ENCODE measurements at regions not wholly inside any gene's neighbourhood (a gene's known extent, or its start where the extent isn't known, plus 50 kb on each side); places are given as distances from the start of the nearest gene placed in this dataset.

GRCh38 chr10:121080281-121080891, 229.2 kb downstream of the WDR11 start:
- H3K4me3 Mint-ChIP-seq, result no peak overlapping the region
- H3K9me3 Mint-ChIP-seq, result no peaks in the 10 kb centered on the region
- no peak overlapping the region for H3K27ac Mint-ChIP-seq
- peaks cover 8% of the 10 kb centered on the region for H3K27me3 Mint-ChIP-seq
- intact Hi-C loops (cut with micrococcal nuclease), result no loop called here
- no peaks in the 10 kb centered on the region for H3K4me1 Mint-ChIP-seq (ENCODE audit: low read depth)
- H3K36me3 Mint-ChIP-seq (ENCODE audit: low read depth), result no peaks in the 10 kb centered on the region

GRCh38 chr10:121081306-121081705, 230.1 kb downstream of the WDR11 start:
- Mint-ChIP-seq H3K36me3 (ENCODE audit: low read depth) (no peaks in the 10 kb centered on the region), H3K27me3 (peaks cover 5% of the 10 kb centered on the region), H3K27ac (no peak overlapping the region), H3K9me3 (no peaks in the 10 kb centered on the region), H3K4me3 (no peak overlapping the region), H3K4me1 (ENCODE audit: low read depth) (no peaks in the 10 kb centered on the region)
- intact Hi-C loops (cut with micrococcal nuclease), result no loop called here

- Mint-ChIP-seq H3K27ac (no peak overlapping the region), H3K27me3 (peaks cover 5% of the 10 kb centered on the region), H3K4me3 (no peak overlapping the region), H3K4me1 (ENCODE audit: low read depth) (no peaks in the 10 kb centered on the region), H3K9me3 (no peaks in the 10 kb centered on the region), H3K36me3 (ENCODE audit: low read depth) (no peaks in the 10 kb centered on the region)
- intact Hi-C loops (cut with micrococcal nuclease), result no loop called here
Measured at GRCh38 chr10:121082984-121083383, 231.8 kb downstream of the WDR11 start.

GRCh38 chr10:121084016-121084674, 233.0 kb downstream of the WDR11 start:
- no peak overlapping the region for H3K27ac Mint-ChIP-seq
- H3K27me3 Mint-ChIP-seq, result peaks cover 5% of the 10 kb centered on the region
- H3K9me3 Mint-ChIP-seq, result no peaks in the 10 kb centered on the region
- no peaks in the 10 kb centered on the region for H3K4me1 Mint-ChIP-seq (ENCODE audit: low read depth)
- no peak overlapping the region for H3K4me3 Mint-ChIP-seq
- H3K36me3 Mint-ChIP-seq (ENCODE audit: low read depth), result no peaks in the 10 kb centered on the region
- intact Hi-C loops (cut with micrococcal nuclease), result no loop called here

- intact Hi-C loops (cut with micrococcal nuclease), result no loop called here
- Mint-ChIP-seq H3K27me3 (peaks cover 5% of the 10 kb centered on the region), H3K9me3 (no peaks in the 10 kb centered on the region), H3K4me1 (ENCODE audit: low read depth) (no peaks in the 10 kb centered on the region), H3K36me3 (ENCODE audit: low read depth) (no peaks in the 10 kb centered on the region), H3K27ac (no peak overlapping the region), H3K4me3 (no peak overlapping the region)
Measured at GRCh38 chr10:121084675-121085070, 233.5 kb downstream of the WDR11 start.

- no peak overlapping the region for H3K4me3 Mint-ChIP-seq
- H3K9me3 Mint-ChIP-seq, result no peaks in the 10 kb centered on the region
- peaks cover 5% of the 10 kb centered on the region for H3K27me3 Mint-ChIP-seq
- no peaks in the 10 kb centered on the region for H3K36me3 Mint-ChIP-seq (ENCODE audit: low read depth)
- intact Hi-C loops (cut with micrococcal nuclease), result no loop called here
- H3K4me1 Mint-ChIP-seq (ENCODE audit: low read depth), result no peaks in the 10 kb centered on the region
- H3K27ac Mint-ChIP-seq, result no peak overlapping the region
Measured at GRCh38 chr10:121085367-121085766, 234.2 kb downstream of the WDR11 start.

GRCh38 chr10:121087129-121087528, 236.0 kb downstream of the WDR11 start:
- Mint-ChIP-seq H3K4me3 (no peak overlapping the region), H3K27ac (no peak overlapping the region), H3K36me3 (ENCODE audit: low read depth) (no peaks in the 10 kb centered on the region), H3K27me3 (no peaks in the 10 kb centered on the region), H3K9me3 (no peaks in the 10 kb centered on the region), H3K4me1 (ENCODE audit: low read depth) (no peaks in the 10 kb centered on the region)
- intact Hi-C loops (cut with micrococcal nuclease), result no loop called here

GRCh38 chr10:121087688-121088087, 236.5 kb downstream of the WDR11 start:
- intact Hi-C loops (cut with micrococcal nuclease), result no loop called here
- Mint-ChIP-seq H3K36me3 (ENCODE audit: low read depth) (no peaks in the 10 kb centered on the region), H3K4me1 (ENCODE audit: low read depth) (no peaks in the 10 kb centered on the region), H3K4me3 (no peak overlapping the region), H3K27ac (no peak overlapping the region), H3K27me3 (no peaks in the 10 kb centered on the region), H3K9me3 (no peaks in the 10 kb centered on the region)

GRCh38 chr10:121088524-121088923, 237.4 kb downstream of the WDR11 start:
- H3K4me3 Mint-ChIP-seq, result no peak overlapping the region
- H3K36me3 Mint-ChIP-seq (ENCODE audit: low read depth), result no peaks in the 10 kb centered on the region
- H3K9me3 Mint-ChIP-seq, result no peaks in the 10 kb centered on the region
- H3K27me3 Mint-ChIP-seq, result no peaks in the 10 kb centered on the region
- no peak overlapping the region for H3K27ac Mint-ChIP-seq
- no peaks in the 10 kb centered on the region for H3K4me1 Mint-ChIP-seq (ENCODE audit: low read depth)
- intact Hi-C loops (cut with micrococcal nuclease), result no loop called here

- H3K27ac Mint-ChIP-seq, result no peak overlapping the region
- intact Hi-C loops (cut with micrococcal nuclease), result no loop called here
- H3K9me3 Mint-ChIP-seq, result no peaks in the 10 kb centered on the region
- H3K4me3 Mint-ChIP-seq, result no peak overlapping the region
- no peaks in the 10 kb centered on the region for H3K4me1 Mint-ChIP-seq (ENCODE audit: low read depth)
- no peaks in the 10 kb centered on the region for H3K36me3 Mint-ChIP-seq (ENCODE audit: low read depth)
- H3K27me3 Mint-ChIP-seq, result no peaks in the 10 kb centered on the region
Measured at GRCh38 chr10:121089434-121089833, 238.3 kb downstream of the WDR11 start.

- H3K9me3 Mint-ChIP-seq, result no peaks in the 10 kb centered on the region
- no peaks in the 10 kb centered on the region for H3K27me3 Mint-ChIP-seq
- no peaks in the 10 kb centered on the region for H3K4me1 Mint-ChIP-seq (ENCODE audit: low read depth)
- no peak overlapping the region for H3K4me3 Mint-ChIP-seq
- no peaks in the 10 kb centered on the region for H3K36me3 Mint-ChIP-seq (ENCODE audit: low read depth)
- intact Hi-C loops (cut with micrococcal nuclease), result no loop called here
- H3K27ac Mint-ChIP-seq, result no peak overlapping the region
Measured at GRCh38 chr10:121091961-121092719, 241.0 kb downstream of the WDR11 start.

- no peaks in the 10 kb centered on the region for H3K9me3 Mint-ChIP-seq
- H3K36me3 Mint-ChIP-seq (ENCODE audit: low read depth), result no peaks in the 10 kb centered on the region
- intact Hi-C loops (cut with micrococcal nuclease), result no loop called here
- H3K4me1 Mint-ChIP-seq (ENCODE audit: low read depth), result no peaks in the 10 kb centered on the region
- no peak overlapping the region for H3K27ac Mint-ChIP-seq
- H3K27me3 Mint-ChIP-seq, result no peaks in the 10 kb centered on the region
- no peak overlapping the region for H3K4me3 Mint-ChIP-seq
Measured at GRCh38 chr10:121092720-121093095, 241.5 kb downstream of the WDR11 start.

GRCh38 chr10:121096617-121097431, 245.7 kb downstream of the WDR11 start:
- intact Hi-C loops (cut with micrococcal nuclease), result no loop called here
- Mint-ChIP-seq H3K4me3 (no peak overlapping the region), H3K9me3 (no peaks in the 10 kb centered on the region), H3K4me1 (ENCODE audit: low read depth) (no peaks in the 10 kb centered on the region), H3K27me3 (no peaks in the 10 kb centered on the region), H3K36me3 (ENCODE audit: low read depth) (no peaks in the 10 kb centered on the region), H3K27ac (no peak overlapping the region)

- no peaks in the 10 kb centered on the region for H3K9me3 Mint-ChIP-seq
- no peaks in the 10 kb centered on the region for H3K4me1 Mint-ChIP-seq (ENCODE audit: low read depth)
- H3K4me3 Mint-ChIP-seq, result no peak overlapping the region
- intact Hi-C loops (cut with micrococcal nuclease), result no loop called here
- H3K36me3 Mint-ChIP-seq (ENCODE audit: low read depth), result no peaks in the 10 kb centered on the region
- H3K27ac Mint-ChIP-seq, result no peak overlapping the region
- no peaks in the 10 kb centered on the region for H3K27me3 Mint-ChIP-seq
Measured at GRCh38 chr10:121098211-121098610, 247.0 kb downstream of the WDR11 start.

All from dendritic cell treated with granulocyte-macrophage colony-stimulating factor and Interleukin-4, amounts not matched to agents 40 ng/mL and 50 ng/mL, for 4 days (primary cell).